ENCODE measurements at regions not wholly inside any gene's neighbourhood (a gene's known extent, or its start where the extent isn't known, plus 50 kb on each side); places are given as distances from the start of the nearest gene placed in this dataset.
"Not testable (repeated sequence)": the region's sequence is repeated elsewhere in the genome, so short reads cannot be mapped to it uniquely, and the experiment has no call there.

GRCh38 chr9:90204128-90204831 is 438.3 kb downstream of the DIRAS2 start:
- no peak for DNase-seq

DNA sequence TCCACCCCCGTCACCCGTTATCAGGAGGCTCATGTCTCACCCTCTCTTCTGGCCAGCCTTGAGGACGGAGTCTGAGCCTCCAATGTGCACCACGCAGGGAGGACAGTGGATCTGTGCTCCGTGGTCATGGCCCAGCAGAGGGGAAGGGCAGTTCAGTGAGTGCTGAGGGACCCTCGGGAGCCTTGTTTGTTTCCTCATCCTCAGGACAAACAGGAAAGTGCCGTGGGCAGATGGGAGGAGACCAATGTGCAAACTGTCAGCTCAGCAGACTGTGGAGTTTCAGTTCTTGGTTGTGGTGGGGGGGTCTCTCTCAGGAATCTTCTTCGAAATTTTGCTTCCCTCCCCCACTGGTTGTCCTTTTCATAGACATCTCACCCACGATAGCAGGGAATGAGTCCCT is 429.6 kb downstream of the DIRAS2 start:
- DNase-seq = not testable (repeated sequence)

GRCh38 chr9:90219548-90220118 is 423.0 kb downstream of the DIRAS2 start:
- DNase-seq = no peak

GRCh38 chr9:90221899-90222298 is 420.7 kb downstream of the DIRAS2 start:
- DNase-seq = not testable (repeated sequence)

DNA sequence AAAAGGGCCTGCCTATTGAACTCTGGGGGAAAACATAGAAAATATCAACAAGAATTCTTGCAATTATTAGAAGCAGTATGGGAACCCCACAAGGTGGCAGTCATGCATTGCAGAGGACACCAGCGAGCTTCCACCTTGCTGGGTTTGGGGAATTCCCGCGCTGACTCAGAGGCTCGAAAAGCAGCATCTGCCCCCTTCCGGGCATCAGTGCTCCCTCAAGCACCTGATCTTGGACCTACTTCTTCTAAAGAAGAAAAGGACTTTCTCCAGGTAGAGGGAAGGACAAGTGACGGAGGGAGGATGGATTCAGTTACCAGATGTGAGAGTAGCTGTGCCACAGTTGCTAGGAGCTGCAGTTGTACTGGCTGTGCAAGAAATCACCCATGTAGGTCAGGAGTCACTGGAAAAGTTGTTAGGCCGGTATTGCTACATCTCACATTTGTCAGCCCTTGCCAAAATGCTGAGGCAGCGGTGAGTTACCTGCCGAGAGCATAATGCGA is 415.7 kb downstream of the DIRAS2 start:
- peak; percentile 22 for DNase-seq

DNA sequence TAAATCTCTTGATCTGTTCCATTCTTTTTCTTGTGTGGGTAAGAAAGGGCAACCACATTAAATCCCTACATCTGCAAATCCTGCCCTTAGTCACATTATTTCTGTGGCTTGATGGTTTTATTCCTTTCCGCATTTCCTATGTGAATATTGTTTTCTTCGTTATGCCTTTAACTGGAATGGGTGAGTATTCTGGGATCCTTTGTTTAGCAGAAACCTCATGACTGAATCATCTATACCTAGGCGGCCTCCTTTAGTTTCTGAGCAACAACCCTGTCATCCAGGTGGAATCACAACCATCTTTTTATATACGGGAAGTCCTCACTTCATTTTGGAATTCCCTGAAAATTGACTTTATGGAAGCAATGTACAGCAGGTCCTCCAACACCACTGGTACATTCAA is 409.5 kb downstream of the DIRAS2 start:
- not testable (repeated sequence) for DNase-seq

DNA sequence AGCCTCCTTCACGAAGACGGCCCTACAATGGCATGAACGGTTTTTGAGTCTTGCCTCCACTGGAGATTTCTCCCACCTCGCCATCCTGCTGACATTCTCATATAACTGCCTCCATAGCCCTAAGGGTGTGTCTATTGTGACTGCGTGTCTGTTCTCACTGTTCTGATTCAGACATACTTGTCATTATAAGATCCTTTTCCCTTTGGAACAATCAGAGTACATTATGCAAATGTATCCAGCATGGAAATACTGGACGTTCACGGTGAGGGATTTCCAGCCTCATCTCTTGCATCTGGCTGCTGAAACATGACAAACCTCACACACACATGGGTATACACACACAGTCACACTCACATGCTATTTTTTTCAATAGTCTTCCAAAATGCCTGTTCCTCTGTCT is 402.1 kb downstream of the DIRAS2 start:
- DNase-seq = no peak

DNA sequence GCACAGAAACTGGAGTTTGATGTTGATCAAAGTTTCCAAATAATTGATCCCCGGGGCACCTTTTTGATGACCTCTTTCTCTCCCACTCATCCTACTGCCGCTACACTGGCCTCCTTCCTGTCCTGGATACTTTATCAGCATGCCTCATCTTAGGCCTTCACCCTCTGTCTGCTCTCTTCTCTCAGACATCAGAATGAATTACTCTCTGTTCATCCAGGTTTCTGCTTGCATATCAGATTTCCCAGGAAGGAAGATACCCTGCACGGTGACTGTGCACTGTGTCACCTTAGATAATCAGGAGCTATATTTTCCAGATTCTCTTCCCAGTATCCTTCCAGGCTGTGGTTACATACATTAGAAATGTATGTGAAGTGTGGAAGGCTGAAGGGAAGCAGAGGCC is 397.0 kb downstream of the DIRAS2 start:
- no peak for DNase-seq

DNA sequence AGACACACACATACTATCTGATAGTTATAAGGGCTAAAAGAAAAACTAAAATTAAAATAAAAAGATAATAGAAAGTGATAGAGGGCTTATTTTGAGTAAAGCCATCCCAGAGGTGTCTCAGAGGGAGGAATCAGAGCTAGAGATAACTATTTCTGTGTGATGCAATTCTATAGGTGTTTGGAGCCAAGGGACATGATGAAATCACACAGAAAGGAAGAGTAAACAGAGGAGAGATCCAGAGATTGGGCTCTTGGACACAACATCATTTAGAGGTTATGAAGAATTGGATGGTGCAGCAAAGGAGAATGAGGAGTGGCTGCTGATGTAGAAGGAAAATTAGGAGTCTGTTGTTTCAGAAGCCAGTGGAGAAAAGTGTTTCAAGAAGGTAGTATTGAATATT is 393.5 kb downstream of the DIRAS2 start:
- DNase-seq = no peak

DNA sequence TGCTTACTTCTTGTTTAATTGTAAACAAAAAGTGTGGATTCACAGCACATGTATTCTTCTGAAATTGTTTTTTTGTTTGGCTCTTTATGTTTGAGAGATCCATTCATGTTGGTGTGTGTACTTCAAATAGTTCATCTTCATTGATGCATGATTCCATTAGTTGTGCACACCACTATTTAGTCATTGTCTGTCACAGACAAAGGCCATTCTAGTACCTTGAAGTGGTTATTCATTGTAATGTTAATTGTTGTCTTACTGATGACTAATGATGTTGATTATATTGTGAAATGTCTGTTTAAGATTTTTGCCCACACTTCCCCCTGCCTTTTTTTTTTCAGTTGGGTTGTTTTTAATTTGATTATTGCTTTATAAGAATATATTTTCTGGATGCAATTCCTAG is 391.3 kb downstream of the DIRAS2 start:
- peak; percentile 27 for DNase-seq

GRCh38 chr9:90256345-90256744 is 386.3 kb downstream of the DIRAS2 start:
- no peak for DNase-seq

DNA sequence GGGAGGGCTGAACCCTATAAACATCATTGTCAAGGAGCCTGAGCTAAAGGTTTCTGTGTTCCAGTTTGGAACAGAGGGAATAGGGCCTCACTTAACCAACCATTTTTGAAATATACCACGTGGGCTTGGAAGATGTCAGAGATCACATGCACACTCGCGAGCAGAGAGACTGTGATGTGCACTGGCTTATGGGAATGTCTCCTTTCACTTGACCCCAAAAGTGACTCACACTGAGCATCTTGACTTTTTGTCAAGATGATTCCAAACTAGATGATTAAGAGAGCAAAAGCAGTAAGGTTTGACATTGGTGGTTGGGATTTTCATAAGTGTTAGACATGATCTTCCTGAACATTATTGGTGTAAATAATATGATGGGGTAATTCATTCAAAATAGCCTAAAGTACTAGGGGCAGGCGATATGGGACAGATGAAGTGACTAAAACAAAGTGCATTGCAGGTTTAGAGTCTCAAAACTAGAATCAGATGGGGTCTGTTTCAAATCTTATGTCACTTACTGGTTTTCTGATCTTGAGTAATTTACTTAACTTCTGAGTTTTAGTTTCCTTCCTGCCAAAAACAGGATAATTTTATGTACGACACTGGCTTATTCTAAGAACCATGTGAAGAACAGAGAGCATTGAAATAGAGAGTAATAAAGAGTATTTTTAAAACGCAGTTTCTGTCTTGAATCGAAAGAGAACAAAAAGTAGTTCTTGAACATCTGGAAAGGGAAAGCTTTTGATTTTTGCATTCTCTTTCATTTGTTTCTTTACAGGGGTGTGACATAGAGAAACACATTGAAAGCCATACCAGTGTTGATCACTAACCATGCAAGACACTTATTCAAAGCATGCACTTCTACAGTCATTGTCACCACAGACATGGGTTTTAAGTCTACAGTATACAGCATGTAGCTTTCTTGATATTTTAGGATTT is 383.0 kb downstream of the DIRAS2 start:
- DNase-seq = no peak

- DNase-seq = no peak
These were observed 380.9 kb downstream of the DIRAS2 start for GRCh38 chr9:90261698-90262097.

DNA sequence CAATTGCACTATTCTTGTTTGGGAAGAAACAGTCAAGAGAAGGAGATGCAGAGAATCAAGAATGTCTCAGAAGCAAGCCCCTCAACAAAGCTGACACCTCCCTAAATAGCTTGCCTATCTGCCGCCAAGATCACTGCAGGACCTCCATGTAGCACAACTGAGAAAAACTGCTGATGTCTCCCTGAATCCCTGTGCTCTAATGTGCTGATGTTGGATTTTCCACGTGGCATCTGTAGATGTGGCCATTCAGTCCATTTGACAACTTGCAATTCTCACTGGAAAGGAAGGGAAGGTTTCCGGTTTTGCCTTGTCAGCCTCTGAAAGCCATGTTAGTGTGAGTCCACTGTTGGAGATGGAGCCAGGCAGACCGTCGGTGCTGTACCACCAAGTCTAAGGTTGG is 374.0 kb downstream of the DIRAS2 start:
- DNase-seq = no peak

- DNase-seq = no peak
These were observed 370.9 kb downstream of the DIRAS2 start for GRCh38 chr9:90271707-90272106.

GRCh38 chr9:90274725-90275124 is 367.9 kb downstream of the DIRAS2 start:
- no peak for DNase-seq

- no peak for DNase-seq
These were observed 356.7 kb downstream of the DIRAS2 start for GRCh38 chr9:90285946-90286345.

DNA sequence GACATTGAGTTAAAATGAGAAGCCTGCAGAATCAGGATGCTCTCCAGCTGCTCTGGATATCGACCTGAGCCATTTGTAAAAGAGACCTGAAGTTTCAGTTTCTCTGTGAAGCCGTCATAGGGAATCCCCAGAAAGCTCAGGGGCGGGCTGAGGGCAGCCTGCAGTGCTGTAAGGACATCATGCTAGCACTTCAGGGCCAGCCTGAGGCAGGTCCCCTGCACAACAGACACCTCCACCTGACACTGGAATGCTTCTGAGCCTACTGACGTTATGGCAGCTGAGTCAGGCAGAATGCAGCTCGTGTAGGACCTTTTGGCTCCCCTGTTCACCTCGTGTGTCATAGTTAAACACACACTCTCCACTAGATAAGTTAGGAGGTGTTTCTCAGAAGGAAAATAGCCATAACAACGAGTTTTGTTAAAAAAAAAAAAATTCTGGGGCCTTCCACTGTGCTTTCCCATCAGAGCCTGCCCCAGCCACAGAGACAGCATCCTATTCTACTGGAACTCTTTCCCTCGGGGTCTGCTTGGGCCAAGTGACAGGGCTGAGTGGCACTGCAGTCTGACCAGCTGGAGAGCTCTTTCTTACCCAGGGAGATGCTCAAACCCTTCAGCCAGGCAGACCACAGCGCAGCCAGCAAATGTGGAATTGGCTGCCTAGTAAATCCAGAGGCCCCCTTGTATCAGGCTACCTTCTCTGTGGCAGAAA is 354.9 kb downstream of the DIRAS2 start:
- no peak for DNase-seq

GRCh38 chr9:90288275-90288639 is 354.4 kb downstream of the DIRAS2 start:
- DNase-seq = no peak

DNA sequence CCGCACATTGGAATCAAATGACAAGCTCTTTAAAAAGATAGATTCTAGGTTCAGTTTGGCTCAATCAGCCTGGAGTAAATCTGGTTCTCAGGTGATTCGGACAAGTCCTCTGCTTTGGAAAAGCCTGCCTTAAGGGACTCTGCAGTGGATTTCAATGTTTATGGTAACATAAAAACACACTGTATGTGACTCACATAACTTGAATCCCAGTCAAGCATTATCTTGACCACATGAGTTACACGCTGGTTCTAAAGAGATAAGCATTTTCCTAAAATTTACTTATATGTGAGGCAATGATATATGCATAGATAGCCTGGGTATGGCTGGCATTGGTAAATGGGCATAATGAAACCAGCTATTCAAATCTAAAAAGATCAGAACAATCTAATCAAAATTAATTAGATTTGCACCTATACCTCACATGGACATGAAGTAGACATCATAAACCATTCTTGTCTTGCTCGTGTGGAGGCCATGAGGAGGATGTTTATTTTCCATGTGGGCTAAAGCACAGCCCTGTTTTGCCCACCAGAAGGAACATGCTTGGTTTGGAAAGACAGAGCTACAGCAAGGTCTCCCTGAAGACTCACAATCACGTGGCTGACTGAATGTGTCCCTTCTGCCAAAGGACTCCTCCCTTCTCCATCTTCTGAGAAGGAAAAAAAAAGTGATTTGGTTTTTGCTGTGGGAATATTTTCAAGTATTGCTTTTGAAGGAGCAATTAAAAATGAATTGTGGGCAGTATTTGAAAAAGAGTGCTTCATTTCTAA is 351.7 kb downstream of the DIRAS2 start:
- DNase-seq = no peak

- no peak for DNase-seq
These were observed 346.1 kb downstream of the DIRAS2 start for GRCh38 chr9:90296539-90296938.

GRCh38 chr9:90299968-90300367 is 342.7 kb downstream of the DIRAS2 start:
- DNase-seq = no peak
